ENCODE measurements at regions not wholly inside any gene's neighbourhood (a gene's known extent, or its start where the extent isn't known, plus 50 kb on each side); places are given as distances from the start of the nearest gene placed in this dataset.

- TF ChIP-seq, protein P1, sequence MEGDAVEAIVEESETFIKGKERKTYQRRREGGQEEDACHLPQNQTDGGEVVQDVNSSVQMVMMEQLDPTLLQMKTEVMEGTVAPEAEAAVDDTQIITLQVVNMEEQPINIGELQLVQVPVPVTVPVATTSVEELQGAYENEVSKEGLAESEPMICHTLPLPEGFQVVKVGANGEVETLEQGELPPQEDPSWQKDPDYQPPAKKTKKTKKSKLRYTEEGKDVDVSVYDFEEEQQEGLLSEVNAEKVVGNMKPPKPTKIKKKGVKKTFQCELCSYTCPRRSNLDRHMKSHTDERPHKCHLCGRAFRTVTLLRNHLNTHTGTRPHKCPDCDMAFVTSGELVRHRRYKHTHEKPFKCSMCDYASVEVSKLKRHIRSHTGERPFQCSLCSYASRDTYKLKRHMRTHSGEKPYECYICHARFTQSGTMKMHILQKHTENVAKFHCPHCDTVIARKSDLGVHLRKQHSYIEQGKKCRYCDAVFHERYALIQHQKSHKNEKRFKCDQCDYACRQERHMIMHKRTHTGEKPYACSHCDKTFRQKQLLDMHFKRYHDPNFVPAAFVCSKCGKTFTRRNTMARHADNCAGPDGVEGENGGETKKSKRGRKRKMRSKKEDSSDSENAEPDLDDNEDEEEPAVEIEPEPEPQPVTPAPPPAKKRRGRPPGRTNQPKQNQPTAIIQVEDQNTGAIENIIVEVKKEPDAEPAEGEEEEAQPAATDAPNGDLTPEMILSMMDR (IDR thresholded peaks at IDR 0.05; ENCODE audit: insufficient read depth, low read length, poor library complexity, severe bottlenecking), result no peak
- no peak for TF ChIP-seq EZH2phosphoT487 (conservative IDR thresholded peaks at IDR 0.05; ENCODE audit: low read length)
Observed at GRCh38 chr12:59887178-59887577, 291.3 kb downstream of the SLC16A7 start.
